K562 (cell line): ENCODE measurements at regions not wholly inside any gene's neighbourhood (a gene's known extent, or its start where the extent isn't known, plus 50 kb on each side); places are given as distances from the start of the nearest gene placed in this dataset.

ENCODE experiments used
- ATAC-seq: fragments of 200-7000 bp; cut with Tn5 transposase; 3 replicates; pipeline ENCODE4 v1.9.1; 2020; ENCODE audit warnings: moderate library complexity
- BruUV-seq: library from RNA; stranded (reverse); fragments of 400-500 nt; replicated peaks from 2 replicates; lab custom pipeline; 2021; lab: Mats Ljungman, UMichigan
- CTCF ChIA-PET: fragments of 300-600 bp; formaldehyde crosslinking; extraction: SDS; loops from one replicate; lab custom pipeline; 2021; ENCODE audit warnings: low intra/inter-chr PET ratio; lab: Yijun Ruan, JAX
- POLR2A ChIA-PET: fragments of 300-600, 350-650 bp; sonication (Branson Sonifier 250); formaldehyde crosslinking; extraction: SDS; loops from one replicate; lab custom pipeline; 2021; ENCODE audit warnings: antibody characterized with exemption, inconsistent platforms; lab: Yijun Ruan, JAX
- DNase-seq, 4 experiments: peaks; one replicate each; pipeline versions ENCODE4 v3.0.0 to v3.0.0-alpha.2; 2011 to 2018; ENCODE audit warnings: low spot score in 3 of 4, mixed read lengths in 3 of 4; ENCODE audit errors: extremely low read depth in 1 of 4
- FAIRE-seq: peaks from 2 replicates; lab custom pipeline; 2011; peaks lifted over from hg19 to GRCh38; lab: Jason Lieb, UNC
- H2AFZ ChIP-seq: 2 replicates; pipeline ENCODE4 v1.6.0; 2011; ENCODE audit warnings: low read depth, low read length, control low read depth, inconsistent platforms
- H3K27ac ChIP-seq: fragments of 200-600 bp; 3 replicates; pipeline ENCODE4 v1.8.0; 2011; ENCODE audit warnings: low read depth, mild to moderate bottlenecking, control low read depth, inconsistent platforms, low read length, moderate library complexity, mixed read lengths; ENCODE audit errors: extremely low read depth
- H3K27me3 ChIP-seq, 2 experiments: fragments of 300-600 bp in 1 of 2; 2 replicates in 1 of 2; 3 replicates in 1 of 2; pipeline versions ENCODE4 v1.6.0 to v1.8.0; 2011; ENCODE audit warnings: inconsistent platforms in 2 of 2, low read length in 2 of 2, mild to moderate bottlenecking in 1 of 2, mixed read lengths in 1 of 2, moderate library complexity in 1 of 2; ENCODE audit not compliant: control insufficient read depth in 2 of 2, insufficient read depth in 2 of 2
- H3K36me3 ChIP-seq: fragments of 300-600 bp; 3 replicates; pipeline ENCODE4 v1.8.0; 2011; ENCODE audit warnings: mild to moderate bottlenecking, low read length, inconsistent platforms; ENCODE audit not compliant: control insufficient read depth, insufficient read depth
- H3K4me1 ChIP-seq, 2 experiments: fragments of 200-600 bp in 1 of 2; replicated peaks in 1 of 2; 2 replicates in 1 of 2; 3 replicates in 1 of 2; pipeline versions ENCODE4 v1.5.1 to v1.8.0; 2011; ENCODE audit warnings: inconsistent platforms in 2 of 2, low read length in 2 of 2, mild to moderate bottlenecking in 1 of 2, mixed read lengths in 1 of 2, moderate library complexity in 1 of 2; ENCODE audit not compliant: control insufficient read depth in 2 of 2, insufficient read depth in 2 of 2
- H3K4me2 ChIP-seq: 2 replicates; pipeline ENCODE4 v1.6.1; 2011; ENCODE audit warnings: low read length, control low read depth, inconsistent platforms, mixed read lengths; ENCODE audit not compliant: insufficient read depth
- H3K4me3 ChIP-seq: fragments of 200-600 bp; sonication (generic), shearing (Covaris generic); 2 replicates; pipeline ENCODE4 v1.5.1; 2016; ENCODE audit warnings: control low read depth, inconsistent platforms
- H3K79me2 ChIP-seq: fragments of 200-600 bp; 3 replicates; pipeline ENCODE4 v1.8.0; 2011; ENCODE audit warnings: low read length, inconsistent platforms; ENCODE audit not compliant: control insufficient read depth, insufficient read depth
- H3K9ac ChIP-seq, 2 experiments: 2 replicates each; pipeline versions ENCODE4 v1.6.0 to v1.6.1; 2011; ENCODE audit warnings: low read depth in 2 of 2, low read length in 2 of 2, control low read depth in 1 of 2, inconsistent platforms in 1 of 2, mild to moderate bottlenecking in 1 of 2, mixed read lengths in 1 of 2; ENCODE audit not compliant: insufficient read depth in 1 of 2
- H3K9me1 ChIP-seq: one replicate; pipeline ENCODE4 v1.6.0; 2011; ENCODE audit warnings: inconsistent platforms, mild to moderate bottlenecking, low read length, moderate library complexity; ENCODE audit not compliant: control insufficient read depth, insufficient read depth
- H3K9me3 ChIP-seq: replicated peaks from 2 replicates; pipeline ENCODE4 v1.5.1; 2011; ENCODE audit warnings: low read depth, low read length, inconsistent platforms; ENCODE audit not compliant: control insufficient read depth, insufficient read depth
- H4K20me1 ChIP-seq: replicated peaks from 2 replicates; pipeline ENCODE4 v1.6.1; 2011; ENCODE audit warnings: low read length, inconsistent platforms, mixed read lengths; ENCODE audit not compliant: control insufficient read depth, insufficient read depth
- CTBP1 ChIP-seq: fragments of 450-650 bp; IDR thresholded peaks from 2 replicates; pipeline ENCODE4 v1.6.1; 2016; ENCODE audit warnings: borderline replicate concordance
- EHMT2 ChIP-seq: fragments of 450-650 bp; IDR thresholded peaks from 2 replicates; pipeline ENCODE4 v1.6.1; 2018; ENCODE audit warnings: antibody characterized with exemption
- ESRRA ChIP-seq: fragments of 450-650 bp; IDR thresholded peaks from 2 replicates; pipeline ENCODE4 v1.6.1; 2014; ENCODE audit warnings: low read depth, mild to moderate bottlenecking, moderate library complexity, borderline replicate concordance
- IRF2 ChIP-seq: sonication (generic); formaldehyde crosslinking; IDR thresholded peaks from 2 replicates; pipeline ENCODE4 v1.8.1; 2022; ENCODE audit warnings: mild to moderate bottlenecking, missing genetic modification reagents
- LARP7 ChIP-seq: fragments of 450-650 bp; IDR thresholded peaks from 2 replicates; pipeline ENCODE4 v1.6.1; 2016
- MAFF ChIP-seq: IDR thresholded peaks from 2 replicates; pipeline ENCODE4 v1.6.1; 2012; ENCODE audit warnings: low read length, improper control_type of control experiment
- RBM22 ChIP-seq: fragments of 200-400 bp; formaldehyde crosslinking; IDR thresholded peaks from 2 replicates; pipeline ENCODE4 v1.6.1; 2018; ENCODE audit warnings: low read length, low read depth; ENCODE audit not compliant: poor library complexity, severe bottlenecking
- TBP ChIP-seq: optimal IDR thresholded peaks from 2 replicates; pipeline ENCODE3; 2011; ENCODE audit warnings: low read depth, low read length, improper control_type of control experiment
- TEAD1 ChIP-seq, 2 experiments: fragments of 450-650 bp in 1 of 2; sonication (generic) in 1 of 2; formaldehyde crosslinking; IDR thresholded peaks; 2 replicates each; pipeline versions ENCODE4 v1.4.0 to v1.8.0; 2020 to 2022; ENCODE audit warnings: mild to moderate bottlenecking in 2 of 2, missing genetic modification reagents in 1 of 2
- ZFP30 ChIP-seq: fragments of 250-450 bp; sonication (Bioruptor Pico); IDR thresholded peaks from 2 replicates; pipeline ENCODE4 v1.8.0; 2022; ENCODE audit warnings: moderate library complexity, mild to moderate bottlenecking, inconsistent platforms, borderline replicate concordance
- ZNF146 ChIP-seq: IDR thresholded peaks from one replicate; pipeline ENCODE4 v1.6.1; 2018; ENCODE audit warnings: missing compliant biosample characterization; ENCODE audit not compliant: unreplicated experiment
- ZNF512 ChIP-seq: IDR thresholded peaks from 2 replicates; pipeline ENCODE4 v1.6.1; 2016; ENCODE audit warnings: missing genetic modification characterization, missing compliant biosample characterization
- ZNF77 ChIP-seq: fragments of 250-450 bp; sonication (Bioruptor Pico); IDR thresholded peaks from 2 replicates; pipeline ENCODE4 v1.5.0; 2020
- WGBS: fragments of 100-300 bp; shearing (Covaris generic); methylation state at CpG from one replicate; pipeline ENCODE4 v1.1.6; 2016; ENCODE audit warnings: low coverage, mixed read lengths; ENCODE audit not compliant: insufficient coverage; ENCODE audit errors: missing lambda C conversion rate; 5-methylcytosine and 5-hydroxymethylcytosine counted together
- in situ Hi-C: fragments of 300-500 bp; cut with MboI; formaldehyde crosslinking; loops from 4 replicates; pipeline ENCODE4 v1.15.0; 2018; ENCODE audit warnings: inconsistent platforms, mixed read lengths
- intact Hi-C: fragments of 100-400 bp; cut with micrococcal nuclease; formaldehyde crosslinking; loops from 2 replicates; pipeline ENCODE4 v1.14.2; 2022
- TF ChIP-seq, protein P1 (sequence below): sonication (generic); formaldehyde crosslinking; IDR thresholded peaks from 2 replicates; pipeline ENCODE4 v1.8.0; 2022; ENCODE audit warnings: missing genetic modification reagents, mild to moderate bottlenecking, borderline replicate concordance
- TF ChIP-seq, protein P2 (sequence below): fragments of 450-650 bp; formaldehyde crosslinking; IDR thresholded peaks from 2 replicates; pipeline ENCODE4 v1.4.0; 2022; ENCODE audit warnings: missing genetic modification characterization
- TF ChIP-seq, protein P3 (sequence below): sonication (generic); formaldehyde crosslinking; IDR thresholded peaks from 2 replicates; pipeline ENCODE4 v1.8.0; 2022; ENCODE audit warnings: missing genetic modification reagents, mild to moderate bottlenecking, borderline replicate concordance

DNA sequence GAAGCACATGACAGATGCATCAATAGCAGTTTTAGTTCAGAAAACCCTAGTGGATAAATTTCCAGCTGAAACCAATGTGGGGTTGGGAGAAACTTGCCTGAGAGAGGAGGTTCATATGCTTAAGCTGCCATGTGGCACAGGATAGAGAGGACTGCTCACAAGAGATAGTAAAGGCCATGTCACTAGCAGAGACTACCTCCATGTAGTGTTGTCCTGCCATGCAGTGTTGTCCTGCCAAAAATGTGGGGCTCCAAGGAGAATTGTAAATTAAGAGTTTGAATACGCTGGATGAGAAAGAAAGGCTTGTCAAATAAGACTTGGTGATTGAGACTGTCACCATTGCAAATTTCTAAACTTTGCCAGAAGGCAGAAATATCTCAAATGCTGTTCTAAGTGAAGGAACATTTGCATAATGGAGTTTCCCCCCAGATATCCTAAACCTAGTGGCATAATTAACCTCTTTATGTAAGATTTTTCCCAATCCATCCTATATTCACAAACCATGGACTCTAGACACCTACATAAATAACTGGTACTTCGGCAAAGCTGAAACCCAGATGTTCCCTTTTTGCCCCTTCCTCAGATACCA, 938.3 kb upstream of the ALCAM start (continued):
- TF ChIP-seq ZNF512 (no peak), ZNF77 (CRISPR knock-in tag) (no peak)
- TF ChIP-seq, protein P1, sequence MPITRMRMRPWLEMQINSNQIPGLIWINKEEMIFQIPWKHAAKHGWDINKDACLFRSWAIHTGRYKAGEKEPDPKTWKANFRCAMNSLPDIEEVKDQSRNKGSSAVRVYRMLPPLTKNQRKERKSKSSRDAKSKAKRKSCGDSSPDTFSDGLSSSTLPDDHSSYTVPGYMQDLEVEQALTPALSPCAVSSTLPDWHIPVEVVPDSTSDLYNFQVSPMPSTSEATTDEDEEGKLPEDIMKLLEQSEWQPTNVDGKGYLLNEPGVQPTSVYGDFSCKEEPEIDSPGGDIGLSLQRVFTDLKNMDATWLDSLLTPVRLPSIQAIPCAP (CRISPR knock-in tag): no peak

DNA sequence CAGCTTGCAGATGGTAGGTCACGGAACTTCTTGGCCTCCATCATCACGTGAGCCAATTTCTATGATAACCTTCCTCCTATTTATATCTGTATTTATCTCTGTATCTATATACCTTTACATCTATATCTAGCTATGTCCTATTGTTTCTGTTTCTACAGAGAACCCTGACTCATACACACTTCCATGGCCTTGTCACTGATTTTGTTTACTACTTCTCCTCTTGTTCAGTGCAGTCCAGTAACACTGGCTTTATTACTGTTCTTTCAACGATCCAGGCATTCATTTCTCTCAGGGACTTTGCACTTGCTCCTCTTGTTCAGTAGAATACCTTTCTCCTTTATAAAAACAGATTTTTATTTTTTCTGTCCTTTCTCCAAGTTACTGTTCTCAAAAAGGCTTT, 937.0 kb upstream of the ALCAM start:
- FAIRE-seq (no peak), ATAC-seq (no peak)
- no peak for TF ChIP-seq EHMT2
- TF ChIP-seq MAFF: no peak
- TF ChIP-seq ZFP30 (CRISPR knock-in tag): no peak
- TF ChIP-seq TEAD1 (CRISPR knock-in tag; IDR thresholded peaks at IDR 0.05): no peak
- no peak for TF ChIP-seq TBP
- TF ChIP-seq, protein P2, sequence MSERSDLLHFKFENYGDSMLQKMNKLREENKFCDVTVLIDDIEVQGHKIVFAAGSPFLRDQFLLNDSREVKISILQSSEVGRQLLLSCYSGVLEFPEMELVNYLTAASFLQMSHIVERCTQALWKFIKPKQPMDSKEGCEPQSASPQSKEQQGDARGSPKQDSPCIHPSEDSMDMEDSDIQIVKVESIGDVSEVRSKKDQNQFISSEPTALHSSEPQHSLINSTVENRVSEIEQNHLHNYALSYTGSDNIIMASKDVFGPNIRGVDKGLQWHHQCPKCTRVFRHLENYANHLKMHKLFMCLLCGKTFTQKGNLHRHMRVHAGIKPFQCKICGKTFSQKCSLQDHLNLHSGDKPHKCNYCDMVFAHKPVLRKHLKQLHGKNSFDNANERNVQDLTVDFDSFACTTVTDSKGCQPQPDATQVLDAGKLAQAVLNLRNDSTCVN: no peak
- TF ChIP-seq, protein P3, sequence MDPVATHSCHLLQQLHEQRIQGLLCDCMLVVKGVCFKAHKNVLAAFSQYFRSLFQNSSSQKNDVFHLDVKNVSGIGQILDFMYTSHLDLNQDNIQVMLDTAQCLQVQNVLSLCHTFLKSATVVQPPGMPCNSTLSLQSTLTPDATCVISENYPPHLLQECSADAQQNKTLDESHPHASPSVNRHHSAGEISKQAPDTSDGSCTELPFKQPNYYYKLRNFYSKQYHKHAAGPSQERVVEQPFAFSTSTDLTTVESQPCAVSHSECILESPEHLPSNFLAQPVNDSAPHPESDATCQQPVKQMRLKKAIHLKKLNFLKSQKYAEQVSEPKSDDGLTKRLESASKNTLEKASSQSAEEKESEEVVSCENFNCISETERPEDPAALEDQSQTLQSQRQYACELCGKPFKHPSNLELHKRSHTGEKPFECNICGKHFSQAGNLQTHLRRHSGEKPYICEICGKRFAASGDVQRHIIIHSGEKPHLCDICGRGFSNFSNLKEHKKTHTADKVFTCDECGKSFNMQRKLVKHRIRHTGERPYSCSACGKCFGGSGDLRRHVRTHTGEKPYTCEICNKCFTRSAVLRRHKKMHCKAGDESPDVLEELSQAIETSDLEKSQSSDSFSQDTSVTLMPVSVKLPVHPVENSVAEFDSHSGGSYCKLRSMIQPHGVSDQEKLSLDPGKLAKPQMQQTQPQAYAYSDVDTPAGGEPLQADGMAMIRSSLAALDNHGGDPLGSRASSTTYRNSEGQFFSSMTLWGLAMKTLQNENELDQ (CRISPR knock-in tag): no peak
- TF ChIP-seq LARP7: no peak
- TF ChIP-seq IRF2 (CRISPR knock-in tag): no peak
- TF ChIP-seq CTBP1: no peak
- no peak for TF ChIP-seq ESRRA
- TF ChIP-seq RBM22: no peak
- no peak for TF ChIP-seq ZNF146 (CRISPR knock-in tag)

More for the DNA sequence above, 937.0 kb upstream of the ALCAM start:
- Histone ChIP-seq H2AFZ (no peak overlapping the region), H3K9me1 (no peaks in the 10 kb centered on the region), H3K27ac (no peak overlapping the region), H3K27me3 (no peaks in the 10 kb centered on the region), H3K9me3 (no peaks in the 10 kb centered on the region), H3K4me2 (no peak overlapping the region), H3K4me1 (no peaks in the 10 kb centered on the region), H3K4me3 (no peak overlapping the region), H3K9ac (no peak overlapping the region), H3K36me3 (no peaks in the 10 kb centered on the region), H3K79me2 (no peaks in the 10 kb centered on the region), H4K20me1 (no peaks in the 10 kb centered on the region)
- no TSS peak for BruUV-seq
- CTCF ChIA-PET: no interaction called here
- DNase-seq: no peak
- WGBS: 0% methylated on average over 2 of the region's 3 CpGs
- in situ Hi-C loops: loop anchor here (10.0 kb wide), 1 partner anchor 1405 kb away; no protein-coding TSS in a partner anchor
- POLR2A ChIA-PET: no interaction called here
- intact Hi-C loops: no loop called here
